Right lobe of liver (tissue), 4 donors: ENCODE measurements at regions not wholly inside any gene's neighbourhood (a gene's known extent, or its start where the extent isn't known, plus 50 kb on each side); places are given as distances from the start of the nearest gene placed in this dataset.
"Not testable (repeated sequence)": the region's sequence is repeated elsewhere in the genome, so short reads cannot be mapped to it uniquely, and the experiment has no call there.

Source experiments
- CTCF ChIP-seq, 4 donors: fragments of 200-600 bp in 3 of 4; fragments of 450-650 bp in 1 of 4; IDR thresholded peaks; one replicate each; pipeline versions ENCODE4 v1.5.1 to v1.8.0; 2016 to 2022; ENCODE audit warnings: antibody characterized with exemption in 4 of 4, mild to moderate bottlenecking in 2 of 4
- POLR2A ChIP-seq: fragments of 450-650 bp; IDR thresholded peaks from one replicate; pipeline ENCODE4 v1.6.1; 2017; ENCODE audit warnings: antibody characterized with exemption, mild to moderate bottlenecking
- donor health status: DM: no; HTN: no; CAD: no.
- donor health status: DM: no; HTN: no; CAD: no.
- donor health status: DM: no; HTN: yes; CAD: no.

- TF ChIP-seq CTCF (IDR thresholded peaks at IDR 0.05); POLR2A: not testable (repeated sequence)
These were observed 771.8 kb upstream of the ALG10B start for GRCh38 chr12:37544669-37545330.
